Left ventricle myocardium inferior (tissue), 1 donor: ENCODE measurements at regions not wholly inside any gene's neighbourhood (a gene's known extent, or its start where the extent isn't known, plus 50 kb on each side); places are given as distances from the start of the nearest gene placed in this dataset.

Experiments used
- DNase-seq: peaks from one replicate; pipeline ENCODE4 v3.0.0-alpha.2; 2020
- H3K27ac ChIP-seq: fragments of 200-600 bp; replicated peaks from 2 replicates; pipeline ENCODE4 v1.8.0; 2021
- H3K27me3 ChIP-seq: fragments of 200-600 bp; 2 replicates; pipeline ENCODE4 v1.8.0; 2021; ENCODE audit warnings: low read depth
- H3K36me3 ChIP-seq: fragments of 200-600 bp; 2 replicates; pipeline ENCODE4 v1.8.0; 2021
- H3K4me1 ChIP-seq: fragments of 200-600 bp; 2 replicates; pipeline ENCODE4 v1.8.0; 2021
- H3K4me3 ChIP-seq: fragments of 200-600 bp; 2 replicates; pipeline ENCODE4 v1.8.0; 2021; ENCODE audit warnings: mild to moderate bottlenecking, moderate library complexity
- H3K9me3 ChIP-seq: fragments of 200-600 bp; replicated peaks from 2 replicates; pipeline ENCODE4 v1.8.0; 2021
- CTCF ChIP-seq: fragments of 200-600 bp; IDR thresholded peaks from 2 replicates; pipeline ENCODE4 v1.8.0; 2021; ENCODE audit warnings: antibody characterized with exemption, mild to moderate bottlenecking, borderline replicate concordance
- intact Hi-C: fragments of 100-400 bp; cut with micrococcal nuclease; formaldehyde crosslinking; loops from one replicate; pipeline ENCODE4 v1.11.0; 2022
- donor health status: DM: no; HTN: yes; CAD: no; lungs with severe emphysema.

- no peak for DNase-seq
- H3K4me1 ChIP-seq: peaks cover 5% of the 10 kb centered on the region
- no peaks in the 10 kb centered on the region for H3K9me3 ChIP-seq
- no peak overlapping the region for H3K27ac ChIP-seq
- intact Hi-C loops: no loop called here
- TF ChIP-seq CTCF: no peak
- no peak overlapping the region for H3K4me3 ChIP-seq
- no peaks in the 10 kb centered on the region for H3K36me3 ChIP-seq
- peaks cover 9% of the 10 kb centered on the region for H3K27me3 ChIP-seq
Observed at GRCh38 chr13:97562962-97563361, 129.0 kb downstream of the RAP2A start.

- no peaks in the 10 kb centered on the region for H3K9me3 ChIP-seq
- H3K27me3 ChIP-seq: peaks cover 9% of the 10 kb centered on the region
- no peaks in the 10 kb centered on the region for H3K36me3 ChIP-seq
- intact Hi-C loops: no loop called here
- peaks cover 21% of the 10 kb centered on the region for H3K4me1 ChIP-seq
- H3K27ac ChIP-seq: no peak overlapping the region
- H3K4me3 ChIP-seq: no peak overlapping the region
- no peak for DNase-seq
- TF ChIP-seq CTCF: no peak
Observed at GRCh38 chr13:97564956-97565355, 131.0 kb downstream of the RAP2A start.

- no peak for DNase-seq
- TF ChIP-seq CTCF: no peak
- intact Hi-C loops: no loop called here
Observed at GRCh38 chr13:97565906-97566305, 131.9 kb downstream of the RAP2A start.

GRCh38 chr13:97566907-97567306, 132.9 kb downstream of the RAP2A start:
- DNase-seq: no peak
- Histone ChIP-seq H3K27me3 (peaks cover 9% of the 10 kb centered on the region), H3K36me3 (no peaks in the 10 kb centered on the region), H3K27ac (no peak overlapping the region), H3K4me3 (no peak overlapping the region), H3K9me3 (no peaks in the 10 kb centered on the region), H3K4me1 (peaks cover 21% of the 10 kb centered on the region)
- no peak for TF ChIP-seq CTCF
- intact Hi-C loops: no loop called here

More at GRCh38 chr13:97565906-97566305, 131.9 kb downstream of the RAP2A start:
- peaks cover 9% of the 10 kb centered on the region for H3K27me3 ChIP-seq
- no peaks in the 10 kb centered on the region for H3K9me3 ChIP-seq
- H3K4me3 ChIP-seq: no peak overlapping the region
- H3K4me1 ChIP-seq: peaks cover 21% of the 10 kb centered on the region
- H3K36me3 ChIP-seq: no peaks in the 10 kb centered on the region
- no peak overlapping the region for H3K27ac ChIP-seq

GRCh38 chr13:97567510-97568243, 133.7 kb downstream of the RAP2A start:
- intact Hi-C loops: no loop called here
- H3K9me3 ChIP-seq: no peaks in the 10 kb centered on the region
- no peak overlapping the region for H3K27ac ChIP-seq
- TF ChIP-seq CTCF: no peak
- peaks cover 9% of the 10 kb centered on the region for H3K27me3 ChIP-seq
- no peaks in the 10 kb centered on the region for H3K36me3 ChIP-seq
- H3K4me3 ChIP-seq: no peak overlapping the region
- no peak for DNase-seq
- peaks cover 21% of the 10 kb centered on the region for H3K4me1 ChIP-seq
